CD14-positive monocyte (primary cell): ENCODE measurements at regions not wholly inside any gene's neighbourhood (a gene's known extent, or its start where the extent isn't known, plus 50 kb on each side); places are given as distances from the start of the nearest gene placed in this dataset.

Source experiments
- DNase-seq, 3 donors: peaks; one replicate each; pipeline ENCODE4 v3.0.0-alpha.2; 2011 to 2022
- H2AFZ ChIP-seq: 2 replicates; pipeline ENCODE4 v1.6.0; 2012; ENCODE audit warnings: mild to moderate bottlenecking, low read depth, low read length, inconsistent platforms; ENCODE audit not compliant: insufficient read depth, poor library complexity, severe bottlenecking
- H3K27ac ChIP-seq, 2 donors: 1 replicate in 1 of 2; 2 replicates in 1 of 2; pipeline ENCODE4 v1.5.1; 2012 to 2013; ENCODE audit warnings: low read length in 2 of 2, control low read depth in 1 of 2, inconsistent platforms in 1 of 2, low read depth in 1 of 2, mild to moderate bottlenecking in 1 of 2
- H3K27me3 ChIP-seq, 2 donors: one replicate each; pipeline versions ENCODE4 v1.6.0 to v1.6.1; 2011 to 2013; ENCODE audit warnings: low read length in 2 of 2; ENCODE audit not compliant: control insufficient read depth in 2 of 2, insufficient read depth in 2 of 2
- H3K36me3 ChIP-seq, 2 donors: replicated peaks in 1 of 2; 1 replicate in 1 of 2; 2 replicates in 1 of 2; pipeline versions ENCODE4 v1.5.1 to v1.6.1; 2012 to 2013; ENCODE audit warnings: low read length in 2 of 2, control low read depth in 1 of 2, inconsistent platforms in 1 of 2, mild to moderate bottlenecking in 1 of 2; ENCODE audit not compliant: insufficient read depth in 2 of 2, control insufficient read depth in 1 of 2
- H3K4me1 ChIP-seq, 2 donors: 1 replicate in 1 of 2; 2 replicates in 1 of 2; pipeline versions ENCODE4 v1.5.1 to v1.6.1; 2012 to 2013; ENCODE audit warnings: low read length in 2 of 2, control low read depth in 1 of 2, inconsistent platforms in 1 of 2, mild to moderate bottlenecking in 1 of 2, moderate library complexity in 1 of 2; ENCODE audit not compliant: insufficient read depth in 2 of 2, control insufficient read depth in 1 of 2
- H3K4me2 ChIP-seq: replicated peaks from 2 replicates; pipeline ENCODE3; 2012; ENCODE audit warnings: low read length, moderate library complexity, mild to moderate bottlenecking; ENCODE audit not compliant: poor library complexity, severe bottlenecking; ENCODE audit errors: extremely low read depth
- H3K4me3 ChIP-seq, 3 experiments: fragments of 200-600 bp in 1 of 3; sonication (generic) in 1 of 3; replicated peaks in 1 of 3; 1 replicate in 2 of 3; 2 replicates in 1 of 3; pipeline ENCODE4 v1.5.1; 2011 to 2013; ENCODE audit warnings: low read length in 3 of 3, mild to moderate bottlenecking in 3 of 3, control low read depth in 2 of 3, low read depth in 2 of 3, inconsistent platforms in 1 of 3, moderate library complexity in 1 of 3
- H3K79me2 ChIP-seq: 2 replicates; pipeline ENCODE4 v1.6.0; 2012; ENCODE audit warnings: mild to moderate bottlenecking, control low read depth, inconsistent platforms, low read length, moderate library complexity; ENCODE audit not compliant: insufficient read depth
- H3K9ac ChIP-seq: 2 replicates; pipeline ENCODE4 v1.6.0; 2017; ENCODE audit warnings: low read length, mild to moderate bottlenecking; ENCODE audit not compliant: insufficient read depth, poor library complexity, severe bottlenecking
- H3K9me3 ChIP-seq, 2 donors: replicated peaks in 1 of 2; 1 replicate in 1 of 2; 2 replicates in 1 of 2; pipeline versions ENCODE4 v1.5.1 to v1.6.1; 2012 to 2013; ENCODE audit warnings: low read length in 2 of 2, control low read depth in 1 of 2; ENCODE audit not compliant: control insufficient read depth in 1 of 2, insufficient read depth in 1 of 2
- H4K20me1 ChIP-seq: 2 replicates; pipeline ENCODE4 v1.6.0; 2012; ENCODE audit warnings: mild to moderate bottlenecking, low read length, control low read depth, moderate library complexity; ENCODE audit not compliant: insufficient read depth
- H3K27ac Mint-ChIP-seq, 7 donors: one replicate each; pipeline ENCODE4 v1.8.0; 2020; ENCODE audit warnings: mild to moderate bottlenecking in 7 of 7, mixed read lengths in 7 of 7, moderate library complexity in 6 of 7, inconsistent platforms in 2 of 7
- H3K27me3 Mint-ChIP-seq, 3 donors: one replicate each; pipeline ENCODE4 v1.8.0; 2021 to 2022; ENCODE audit warnings: low read depth in 3 of 3, mild to moderate bottlenecking in 3 of 3, mixed read lengths in 3 of 3, moderate library complexity in 3 of 3, inconsistent platforms in 1 of 3
- H3K36me3 Mint-ChIP-seq, 2 donors: one replicate each; pipeline ENCODE4 v1.8.0; 2020; ENCODE audit warnings: mixed read lengths in 2 of 2, inconsistent platforms in 1 of 2, mild to moderate bottlenecking in 1 of 2
- H3K4me1 Mint-ChIP-seq: one replicate; pipeline ENCODE4 v1.8.0; 2020; ENCODE audit warnings: mild to moderate bottlenecking, mixed read lengths
- H3K4me3 Mint-ChIP-seq, 2 donors: one replicate each; pipeline ENCODE4 v1.8.0; 2020; ENCODE audit warnings: mild to moderate bottlenecking in 2 of 2, mixed read lengths in 2 of 2, moderate library complexity in 1 of 2
- H3K9me3 Mint-ChIP-seq, 7 donors: one replicate each; pipeline ENCODE4 v1.8.0; 2020 to 2022; ENCODE audit warnings: mixed read lengths in 7 of 7, mild to moderate bottlenecking in 6 of 7, moderate library complexity in 6 of 7, inconsistent platforms in 2 of 7
- CTCF ChIP-seq: fragments of 200-600 bp; IDR thresholded peaks from one replicate; pipeline ENCODE4 v1.8.0; 2022; ENCODE audit warnings: antibody characterized with exemption, mild to moderate bottlenecking
- WGBS: methylation state at CpG from one replicate; pipeline ENCODE4 v1.1.5; 2013; ENCODE audit warnings: missing lambda C conversion rate; ENCODE audit not compliant: insufficient coverage; 5-methylcytosine and 5-hydroxymethylcytosine counted together
- intact Hi-C, 2 donors: fragments of 100-400 bp; cut with micrococcal nuclease; formaldehyde crosslinking; loops; one replicate each; pipeline versions ENCODE4 v1.15.0 to v1.15.1; 2023

GRCh38 chrX:155747520-155747919 is 133.6 kb upstream of the VAMP7 start:
- H2AFZ ChIP-seq = no peak overlapping the region
- H3K4me1 Mint-ChIP-seq = peaks cover 2% of the 10 kb centered on the region

GRCh38 chrX:155745792-155746191 is 133.0 kb upstream of the TMLHE start:
- Mint-ChIP-seq H3K4me1 (peaks cover 2% of the 10 kb centered on the region), H3K36me3 (no peaks in the 10 kb centered on the region), H3K9me3 (peaks cover under 1 to 12% (median 2%) of the 10 kb centered on the region in 7 donors), H3K27me3 (peaks cover 0 to 1% (median 1%) of the 10 kb centered on the region in 3 donors), H3K27ac (no peak overlapping the region), H3K4me3 (no peak overlapping the region)
- no peaks in the 10 kb centered on the region for H3K9me3 ChIP-seq
- H3K27me3 ChIP-seq = no peaks in the 10 kb centered on the region
- TF ChIP-seq CTCF = no peak
- no peak overlapping the region for H3K4me2 ChIP-seq
- DNase-seq = peak in 1 of 3 donors; percentile 1
- H3K4me3 ChIP-seq = no peak overlapping the region
- H3K79me2 ChIP-seq = no peaks in the 10 kb centered on the region
- no peaks in the 10 kb centered on the region for H3K36me3 ChIP-seq
- H2AFZ ChIP-seq = no peak overlapping the region
- no peaks in the 10 kb centered on the region for H3K4me1 ChIP-seq
- no peak overlapping the region for H3K9ac ChIP-seq
- intact Hi-C loops = no loop called here
- no peaks in the 10 kb centered on the region for H4K20me1 ChIP-seq
- 13% methylated on average over 2 of the region's 2 CpGs for WGBS
- H3K27ac ChIP-seq = no peak overlapping the region

More at GRCh38 chrX:155747520-155747919, 133.6 kb upstream of the VAMP7 start:
- no CpG with 5 or more reads among the region's 3 CpGs for WGBS
- TF ChIP-seq CTCF = no peak
- no peaks in the 10 kb centered on the region for H3K9me3 ChIP-seq
- H4K20me1 ChIP-seq = no peaks in the 10 kb centered on the region
- peak in 1 of 3 donors; percentile 2 for DNase-seq
- H3K4me3 ChIP-seq = no peak overlapping the region
- Mint-ChIP-seq H3K36me3 (no peaks in the 10 kb centered on the region), H3K27me3 (peaks cover 0 to 1% (median 1%) of the 10 kb centered on the region in 3 donors), H3K4me3 (no peak overlapping the region), H3K9me3 (peaks cover 0 to 7% (median 0%) of the 10 kb centered on the region in 7 donors), H3K27ac (no peak overlapping the region)
- no peaks in the 10 kb centered on the region for H3K36me3 ChIP-seq
- H3K4me1 ChIP-seq = no peaks in the 10 kb centered on the region
- intact Hi-C loops = no loop called here
- no peak overlapping the region for H3K9ac ChIP-seq
- H3K4me2 ChIP-seq = no peak overlapping the region
- H3K27ac ChIP-seq = no peak overlapping the region
- no peaks in the 10 kb centered on the region for H3K79me2 ChIP-seq
- H3K27me3 ChIP-seq = no peaks in the 10 kb centered on the region
